GM21825 (cell line): ENCODE measurements at regions not wholly inside any gene's neighbourhood (a gene's known extent, or its start where the extent isn't known, plus 50 kb on each side); places are given as distances from the start of the nearest gene placed in this dataset.
"Not testable (repeated sequence)": the region's sequence is repeated elsewhere in the genome, so short reads cannot be mapped to it uniquely, and the experiment has no call there.

Source experiments
- ATAC-seq: cut with Tn5 transposase; IDR thresholded peaks from one replicate; pipeline ENCODE4 v1.9.1; 2021; ENCODE audit warnings: mild to moderate bottlenecking, moderate library complexity; ENCODE audit not compliant: unreplicated experiment

GRCh38 chr11:112310848-112311247 is 50.2 kb upstream of the PLET1 start:
- no peak for ATAC-seq

DNA sequence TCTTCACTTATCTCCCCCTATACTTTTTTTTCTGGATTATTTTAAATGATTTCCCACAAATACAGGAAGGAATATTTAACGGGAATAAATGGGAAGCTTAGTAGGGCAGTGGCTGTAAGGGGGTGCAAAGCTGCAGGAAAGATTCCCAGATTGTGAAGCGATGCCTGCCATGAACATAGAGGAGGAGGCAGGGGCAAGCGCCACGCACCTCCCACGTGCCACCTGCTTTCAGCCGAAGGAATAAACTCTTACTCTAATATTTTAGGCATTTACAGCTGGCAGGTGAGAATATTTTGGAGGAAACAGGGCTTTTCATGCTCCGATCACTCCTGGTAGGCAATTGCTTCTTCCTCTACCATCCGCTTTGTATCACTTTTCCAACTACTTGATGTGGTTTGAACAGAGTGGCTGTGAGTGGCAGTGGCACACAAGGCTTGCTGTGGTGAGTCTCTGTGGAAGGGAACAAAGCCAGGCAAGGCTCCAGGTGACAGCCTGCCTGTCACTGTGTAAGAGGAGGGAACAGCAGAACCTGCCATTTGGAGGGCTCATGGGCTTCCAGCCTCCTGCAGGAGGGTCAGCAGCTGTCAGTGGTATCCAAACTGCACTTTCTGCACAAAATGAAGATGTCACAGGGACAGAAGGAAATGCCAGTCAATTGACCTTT is 54.5 kb upstream of the PLET1 start:
- no peak for ATAC-seq

GRCh38 chr11:112315861-112316739 is 55.4 kb upstream of the PLET1 start:
- ATAC-seq: no peak

- ATAC-seq: no peak
These were observed 56.3 kb upstream of the PLET1 start for GRCh38 chr11:112316971-112317370.

DNA sequence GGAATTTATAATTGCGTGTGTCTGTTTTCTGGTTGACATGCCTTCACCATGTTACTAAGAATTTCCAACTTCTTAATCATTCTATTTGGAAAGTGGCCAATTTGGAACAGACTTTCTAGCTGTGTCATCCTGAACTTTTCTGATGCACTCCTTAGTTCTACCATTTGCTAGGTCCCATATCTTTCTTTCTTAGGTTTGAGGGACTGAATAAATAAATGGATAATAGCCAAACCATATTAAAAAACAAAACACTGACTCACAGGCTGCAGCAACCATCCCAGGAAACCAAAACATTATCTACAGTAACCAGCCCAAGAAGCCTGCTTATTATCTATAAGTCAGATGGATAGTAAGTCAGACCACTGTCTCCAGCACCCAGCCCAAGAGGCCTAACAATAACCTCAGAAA is 57.5 kb upstream of the PLET1 start:
- ATAC-seq: no peak

DNA sequence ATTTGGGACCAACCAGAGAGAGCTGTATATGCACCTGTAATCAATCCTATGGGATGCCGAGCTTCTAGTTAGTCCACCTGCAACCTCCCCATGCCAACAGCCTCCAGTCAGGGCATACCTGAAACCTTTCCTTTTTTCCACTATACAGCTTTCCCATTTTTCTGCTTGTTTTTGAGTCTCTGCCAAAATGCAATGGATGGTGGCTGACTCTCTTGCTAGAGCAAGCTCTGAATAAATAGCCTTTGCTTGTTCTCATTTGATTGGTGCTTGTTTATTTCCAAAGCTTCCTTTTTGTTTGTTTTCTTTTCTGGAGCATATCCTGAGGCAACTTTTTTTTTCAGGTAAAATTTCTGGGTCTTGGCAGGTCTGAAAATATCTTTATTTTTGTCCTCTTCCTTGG is 58.0 kb upstream of the PLET1 start:
- no peak for ATAC-seq

- no peak for ATAC-seq
These were observed 60.0 kb upstream of the PLET1 start for GRCh38 chr11:112320668-112321067.

DNA sequence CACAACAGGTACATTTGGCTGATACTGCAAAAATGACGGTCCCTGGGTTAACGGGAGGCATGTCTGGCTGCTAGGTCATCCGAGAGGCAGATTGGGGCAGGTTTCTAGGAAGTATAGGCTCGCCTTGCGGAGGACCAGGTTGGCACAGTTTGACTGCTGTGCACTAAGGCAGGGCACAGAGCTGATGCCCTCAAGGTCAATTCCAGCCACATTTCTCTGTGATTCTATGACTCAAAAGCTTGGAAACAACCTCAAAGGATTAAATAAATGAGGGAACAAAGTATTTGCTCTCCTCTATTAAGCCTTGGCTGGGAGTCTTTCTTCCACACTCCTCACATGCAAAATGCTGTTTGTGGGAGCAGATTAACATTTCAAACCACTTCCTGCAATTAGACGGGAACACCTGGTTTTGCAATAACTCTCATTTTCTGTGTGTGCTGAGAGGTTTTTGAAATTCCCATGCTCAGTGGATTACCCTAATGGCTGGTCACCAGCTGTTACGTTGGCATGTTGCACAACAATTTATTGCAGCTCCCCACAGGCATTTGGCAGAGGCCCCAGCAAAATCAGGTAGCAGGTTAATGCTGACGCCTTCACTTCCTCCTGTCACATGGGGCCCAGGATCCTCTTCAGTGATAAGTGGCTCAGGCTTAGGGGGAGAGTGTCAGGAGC is 61.0 kb upstream of the PLET1 start:
- no peak for ATAC-seq

GRCh38 chr11:112322173-112322790 is 61.6 kb upstream of the PLET1 start:
- ATAC-seq: no peak

GRCh38 chr11:112334381-112334780 is 73.7 kb upstream of the PLET1 start:
- ATAC-seq: no peak

- ATAC-seq: no peak
These were observed 75.8 kb upstream of the PLET1 start for GRCh38 chr11:112336356-112336886.

- ATAC-seq: no peak
These were observed 78.9 kb upstream of the PLET1 start for GRCh38 chr11:112339566-112339965.

- no peak for ATAC-seq
These were observed 82.8 kb upstream of the PLET1 start for GRCh38 chr11:112343368-112344039.

DNA sequence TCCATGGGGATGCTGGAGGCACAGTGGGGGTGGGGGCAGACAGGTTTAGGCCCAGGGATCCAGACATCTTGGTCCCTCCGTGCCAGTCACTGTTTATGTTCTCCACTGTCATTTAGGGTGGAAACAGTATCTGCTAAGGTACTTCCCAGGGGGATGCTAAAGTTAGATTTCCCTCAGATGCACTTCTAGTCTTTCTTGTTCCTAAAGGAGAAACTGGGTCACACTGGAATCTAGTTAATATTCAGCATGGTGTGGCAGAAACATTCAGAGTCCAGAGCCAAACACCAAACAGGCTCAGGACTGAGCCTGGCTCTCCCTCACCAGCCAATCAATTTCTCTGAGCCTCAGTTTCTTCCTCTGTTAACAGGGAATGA is 83.4 kb upstream of the PLET1 start:
- no peak for ATAC-seq

DNA sequence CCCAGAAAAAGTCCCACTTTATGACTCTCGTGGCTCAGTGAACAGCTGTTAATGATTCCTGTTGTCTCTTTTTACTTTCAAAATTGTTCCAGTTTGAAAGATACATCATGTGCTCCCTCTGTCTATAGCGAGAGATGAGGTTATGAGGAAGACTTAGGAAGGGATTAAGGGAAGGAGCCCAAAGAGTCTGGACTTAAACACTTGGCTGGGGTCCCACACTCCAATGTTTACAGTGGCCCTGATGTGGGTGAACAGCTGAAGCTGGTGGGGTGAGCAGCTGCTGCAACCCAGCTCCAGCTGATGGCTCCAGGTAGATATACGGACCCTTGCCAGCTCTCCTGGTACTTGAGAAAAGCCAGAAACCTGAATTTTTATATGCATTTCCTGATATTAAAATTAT is 84.5 kb upstream of the PLET1 start:
- no peak for ATAC-seq

DNA sequence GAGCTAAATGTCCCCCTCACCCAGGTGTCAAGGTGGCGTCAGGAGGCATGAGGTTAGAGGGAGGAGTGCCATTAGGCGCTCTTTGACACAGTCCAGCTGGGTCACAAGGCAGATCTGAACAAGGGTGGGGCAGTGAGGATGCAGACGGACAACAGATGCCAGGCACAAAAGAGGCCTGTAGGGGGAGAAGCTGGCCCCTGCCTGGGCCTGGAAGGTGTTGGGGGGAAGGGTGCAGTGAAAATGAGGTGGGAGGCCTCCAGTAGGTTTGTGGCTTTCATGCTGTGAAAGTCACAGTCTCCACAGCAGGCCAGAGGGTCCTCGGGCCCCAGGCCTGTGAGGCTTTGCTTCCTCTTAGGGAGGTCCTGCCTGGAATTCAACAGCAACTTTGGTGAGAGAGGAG is 85.0 kb upstream of the PLET1 start:
- no peak for ATAC-seq

- no peak for ATAC-seq
These were observed 85.9 kb upstream of the PLET1 start for GRCh38 chr11:112346586-112346985.

DNA sequence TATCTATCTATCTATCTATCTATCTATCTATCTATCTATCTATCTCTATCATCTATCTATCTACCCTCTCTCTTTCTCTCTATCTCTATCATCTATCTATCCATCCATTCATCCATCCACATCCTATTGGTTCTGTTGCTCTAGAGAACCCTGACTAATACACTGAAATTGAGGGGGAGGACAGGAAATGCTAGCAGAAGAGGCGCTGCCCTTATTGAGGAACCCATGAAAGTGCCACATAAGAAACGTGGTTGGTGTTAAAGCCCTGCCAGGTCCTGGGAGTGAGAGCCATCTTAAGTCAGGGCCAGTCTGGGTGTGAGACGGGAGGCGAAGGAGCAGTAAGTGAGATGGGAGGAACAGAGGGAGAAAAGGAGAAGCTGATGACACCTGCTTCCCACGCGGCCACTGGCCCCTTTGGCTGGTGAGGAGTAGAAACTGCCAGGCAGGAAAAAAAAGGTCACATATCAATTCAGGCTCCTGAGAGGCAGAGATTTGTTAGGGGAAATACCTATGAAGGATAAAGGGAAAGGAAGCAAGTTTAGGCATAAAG is 87.9 kb upstream of the PLET1 start:
- no peak for ATAC-seq

DNA sequence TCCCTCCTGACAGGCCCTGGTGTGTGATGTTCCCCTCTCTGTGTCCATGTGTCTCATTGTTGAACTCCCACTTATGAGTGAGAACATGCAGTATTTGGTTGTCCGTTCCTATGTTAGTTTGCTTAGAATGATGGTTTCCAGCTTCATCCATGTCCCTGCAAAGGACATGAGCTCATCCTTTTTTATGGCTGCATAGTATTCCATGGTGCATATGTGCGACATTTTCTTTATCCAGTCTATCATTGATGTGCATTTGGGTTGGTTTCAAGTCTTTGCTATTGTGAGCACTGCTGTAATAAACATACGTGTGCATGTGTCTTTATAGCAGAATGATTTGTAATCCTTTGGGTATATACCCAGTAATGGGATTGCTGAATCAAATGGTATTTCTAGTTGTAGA is 90.8 kb upstream of the PLET1 start:
- not testable (repeated sequence) for ATAC-seq

DNA sequence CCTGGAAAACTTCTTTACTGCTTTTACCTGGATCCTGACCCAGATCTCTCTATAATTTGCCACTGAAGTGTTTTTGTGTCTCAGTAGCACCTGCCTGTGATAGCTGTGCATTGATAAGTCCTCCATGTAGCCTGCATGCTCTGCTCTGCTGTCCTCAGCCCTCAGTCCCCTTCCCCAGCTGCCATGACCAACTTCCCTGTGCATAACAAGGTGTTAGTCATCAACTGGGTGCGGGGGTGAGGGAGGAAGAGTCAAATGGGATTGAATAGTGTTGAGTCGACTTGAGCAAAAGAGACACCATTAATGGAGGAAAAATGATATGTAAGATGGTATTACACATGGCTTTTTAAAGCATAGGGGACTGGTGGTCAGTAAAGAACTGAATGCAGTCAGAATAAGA is 92.2 kb upstream of the PLET1 start:
- no peak for ATAC-seq
